Effector memory CD8-positive, alpha-beta T cell (primary cell): ENCODE measurements at regions not wholly inside any gene's neighbourhood (a gene's known extent, or its start where the extent isn't known, plus 50 kb on each side); places are given as distances from the start of the nearest gene placed in this dataset.
"Not testable (repeated sequence)": the region's sequence is repeated elsewhere in the genome, so short reads cannot be mapped to it uniquely, and the experiment has no call there.

Source experiments
- ATAC-seq: fragments of 150-1000 bp; cut with Tn5 transposase; replicated peaks from 2 replicates; pipeline ENCODE4 v1.10.0; 2021; ENCODE audit warnings: mild to moderate bottlenecking, moderate library complexity
- DNase-seq, 3 experiments: peaks; one replicate each; pipeline ENCODE4 v3.0.0; 2021
- H3K27ac Mint-ChIP-seq, 2 donors: one replicate each; pipeline ENCODE4 v1.8.0; 2022; ENCODE audit warnings: mild to moderate bottlenecking in 2 of 2, mixed read lengths in 2 of 2, moderate library complexity in 2 of 2
- H3K27me3 Mint-ChIP-seq, 2 donors: one replicate each; pipeline ENCODE4 v1.8.0; 2022; ENCODE audit warnings: mixed read lengths in 2 of 2
- H3K36me3 Mint-ChIP-seq: one replicate; pipeline ENCODE4 v1.8.0; 2022; ENCODE audit warnings: mild to moderate bottlenecking, moderate library complexity, mixed read lengths; ENCODE audit not compliant: insufficient read depth
- H3K4me1 Mint-ChIP-seq, 2 donors: one replicate each; pipeline ENCODE4 v1.8.0; 2022; ENCODE audit warnings: low read depth in 2 of 2, mixed read lengths in 2 of 2
- H3K4me3 Mint-ChIP-seq, 2 donors: one replicate each; pipeline ENCODE4 v1.8.0; 2022; ENCODE audit warnings: mild to moderate bottlenecking in 2 of 2, mixed read lengths in 2 of 2, moderate library complexity in 2 of 2
- H3K9me3 Mint-ChIP-seq, 2 donors: one replicate each; pipeline ENCODE4 v1.8.0; 2022; ENCODE audit warnings: mixed read lengths in 2 of 2

- Mint-ChIP-seq H3K27me3 (peaks cover 46 to 67% of the 10 kb centered on the region in 2 donors), H3K4me1 (no peaks in the 10 kb centered on the region), H3K9me3 (no peaks in the 10 kb centered on the region), H3K4me3 (no peak overlapping the region), H3K27ac (no peak overlapping the region), H3K36me3 (peaks cover 3% of the 10 kb centered on the region)
- DNase-seq (no peak), ATAC-seq (no peak)
These were observed 103.4 kb downstream of the MRPL14 start for GRCh38 chr6:44023586-44024454.

- no peak overlapping the region for H3K4me3 Mint-ChIP-seq
- no peaks in the 10 kb centered on the region for H3K9me3 Mint-ChIP-seq
- peaks cover 40 to 57% of the 10 kb centered on the region in 2 donors for H3K27me3 Mint-ChIP-seq
- DNase-seq, result no peak
- no peak overlapping the region for H3K27ac Mint-ChIP-seq
- no peaks in the 10 kb centered on the region for H3K4me1 Mint-ChIP-seq
- no peak for ATAC-seq
- peaks cover 3% of the 10 kb centered on the region for H3K36me3 Mint-ChIP-seq
These were observed 104.4 kb downstream of the MRPL14 start for GRCh38 chr6:44022671-44023352.

- ATAC-seq (no peak), DNase-seq (no peak)
- H3K9me3 Mint-ChIP-seq, result no peaks in the 10 kb centered on the region
- no peak overlapping the region for H3K27ac Mint-ChIP-seq
- H3K36me3 Mint-ChIP-seq, result peaks cover 3% of the 10 kb centered on the region
- peaks cover 35 to 51% of the 10 kb centered on the region in 2 donors for H3K27me3 Mint-ChIP-seq
- H3K4me1 Mint-ChIP-seq, result no peaks in the 10 kb centered on the region
- no peak overlapping the region for H3K4me3 Mint-ChIP-seq
These were observed 105.0 kb downstream of the MRPL14 start for GRCh38 chr6:44022296-44022661.

- DNase-seq (no peak), ATAC-seq (no peak)
- Mint-ChIP-seq H3K4me3 (no peak overlapping the region), H3K27me3 (peaks cover 29 to 46% of the 10 kb centered on the region in 2 donors), H3K4me1 (no peaks in the 10 kb centered on the region), H3K27ac (no peak overlapping the region), H3K9me3 (no peaks in the 10 kb centered on the region), H3K36me3 (peaks cover 3% of the 10 kb centered on the region)
These were observed 105.5 kb downstream of the MRPL14 start for GRCh38 chr6:44021589-44022295.

- no peak for DNase-seq
- Mint-ChIP-seq H3K36me3 (peaks cover 3% of the 10 kb centered on the region), H3K27ac (peak overlapping the region in 1 of 2 donors; percentile 6), H3K9me3 (no peaks in the 10 kb centered on the region), H3K4me1 (no peaks in the 10 kb centered on the region), H3K4me3 (no peak overlapping the region), H3K27me3 (peaks cover 23 to 42% of the 10 kb centered on the region in 2 donors)
- ATAC-seq, result no peak
These were observed 106.4 kb downstream of the MRPL14 start for GRCh38 chr6:44020664-44021425.

GRCh38 chr6:44020148-44020547 is 107.1 kb downstream of the MRPL14 start:
- ATAC-seq (no peak), DNase-seq (no peak)
- H3K36me3 Mint-ChIP-seq, result peaks cover 3% of the 10 kb centered on the region
- peak overlapping the region in 1 of 2 donors; percentile 6 for H3K27ac Mint-ChIP-seq
- H3K4me1 Mint-ChIP-seq, result no peaks in the 10 kb centered on the region
- no peak overlapping the region for H3K4me3 Mint-ChIP-seq
- peaks cover 23 to 40% of the 10 kb centered on the region in 2 donors for H3K27me3 Mint-ChIP-seq
- no peaks in the 10 kb centered on the region for H3K9me3 Mint-ChIP-seq

GRCh38 chr6:44017307-44017706 is 109.9 kb downstream of the MRPL14 start:
- not testable (repeated sequence) for DNase-seq, H3K4me1 Mint-ChIP-seq, H3K4me3 Mint-ChIP-seq, H3K9me3 Mint-ChIP-seq, ATAC-seq, H3K27ac Mint-ChIP-seq, H3K36me3 Mint-ChIP-seq
- H3K27me3 Mint-ChIP-seq, result peaks cover 12 to 27% of the 10 kb centered on the region in 2 donors

- Mint-ChIP-seq H3K9me3 (no peaks in the 10 kb centered on the region), H3K27ac (no peak overlapping the region), H3K4me1 (no peaks in the 10 kb centered on the region), H3K4me3 (no peak overlapping the region), H3K36me3 (no peaks in the 10 kb centered on the region), H3K27me3 (peaks cover 11 to 21% of the 10 kb centered on the region in 2 donors)
- ATAC-seq, result no peak
- DNase-seq, result no peak
These were observed 111.0 kb downstream of the MRPL14 start for GRCh38 chr6:44016131-44016870.

GRCh38 chr6:44012078-44012493 is 115.2 kb downstream of the MRPL14 start:
- Mint-ChIP-seq H3K27ac (no peak overlapping the region), H3K27me3 (peaks cover 12 to 44% of the 10 kb centered on the region in 2 donors), H3K4me3 (no peak overlapping the region), H3K36me3 (no peaks in the 10 kb centered on the region), H3K9me3 (no peaks in the 10 kb centered on the region), H3K4me1 (no peaks in the 10 kb centered on the region)
- ATAC-seq (no peak), DNase-seq (no peak)

GRCh38 chr6:44011350-44011920 is 115.8 kb downstream of the MRPL14 start:
- Mint-ChIP-seq H3K36me3 (no peaks in the 10 kb centered on the region), H3K27ac (no peak overlapping the region), H3K4me3 (no peak overlapping the region), H3K9me3 (no peaks in the 10 kb centered on the region), H3K27me3 (peaks cover 19 to 50% of the 10 kb centered on the region in 2 donors), H3K4me1 (no peaks in the 10 kb centered on the region)
- DNase-seq (no peak), ATAC-seq (no peak)

- DNase-seq (no peak), ATAC-seq (no peak)
- Mint-ChIP-seq H3K27ac (no peak overlapping the region), H3K9me3 (no peaks in the 10 kb centered on the region), H3K4me3 (no peak overlapping the region), H3K27me3 (peaks cover 26 to 58% of the 10 kb centered on the region in 2 donors), H3K4me1 (no peaks in the 10 kb centered on the region), H3K36me3 (no peaks in the 10 kb centered on the region)
These were observed 116.6 kb downstream of the MRPL14 start for GRCh38 chr6:44010411-44011349.
